B cell (primary cell): ENCODE measurements at regions not wholly inside any gene's neighbourhood (a gene's known extent, or its start where the extent isn't known, plus 50 kb on each side); places are given as distances from the start of the nearest gene placed in this dataset.

Experiments
- ATAC-seq: fragments of 200-7000 bp; cut with Tn5 transposase; one replicate; pipeline ENCODE4 v1.10.0; 2021; ENCODE audit warnings: low read depth, mild to moderate bottlenecking, moderate number of reproducible peaks, moderate library complexity
- CTCF ChIA-PET: fragments of 350-600 bp; sonication (Branson Sonifier 250); formaldehyde crosslinking; loops from one replicate; lab custom pipeline; 2021; ENCODE audit warnings: antibody characterized with exemption, inconsistent platforms; lab: Charles Lee
- POLR2A ChIA-PET: fragments of 350-600 bp; sonication (Branson Sonifier 250); formaldehyde crosslinking; loops from one replicate; lab custom pipeline; 2021; ENCODE audit warnings: antibody characterized with exemption; lab: Charles Lee
- DNase-seq: peaks from one replicate; pipeline ENCODE4 v3.0.0; 2013
- H2AFZ ChIP-seq: 2 replicates; pipeline ENCODE4 v1.6.1; 2012; ENCODE audit warnings: mild to moderate bottlenecking, low read depth, low read length; ENCODE audit not compliant: insufficient read depth, poor library complexity, severe bottlenecking
- H3K27ac ChIP-seq, 2 donors: 1 replicate in 1 of 2; 2 replicates in 1 of 2; pipeline ENCODE4 v1.5.1; 2012 to 2013; ENCODE audit warnings: low read length in 2 of 2, mild to moderate bottlenecking in 2 of 2, moderate library complexity in 1 of 2
- H3K27me3 ChIP-seq, 4 experiments: fragments of 200-600 bp in 1 of 4; sonication (generic) in 1 of 4; replicated peaks in 1 of 4; 1 replicate in 2 of 4; 2 replicates in 2 of 4; pipeline versions ENCODE4 v1.6.1 to v1.7.0; 2013 to 2016; ENCODE audit warnings: low read length in 3 of 4, mild to moderate bottlenecking in 2 of 4, mixed read lengths in 1 of 4, moderate library complexity in 1 of 4; ENCODE audit not compliant: insufficient read depth in 4 of 4, control insufficient read depth in 3 of 4; ENCODE audit errors: control extremely low read depth in 1 of 4
- H3K36me3 ChIP-seq, 2 experiments: replicated peaks in 1 of 2; 1 replicate in 1 of 2; 2 replicates in 1 of 2; pipeline versions ENCODE4 v1.6.1 to v1.7.1; 2013; ENCODE audit warnings: low read length in 1 of 2; ENCODE audit not compliant: insufficient read depth in 2 of 2, control insufficient read depth in 1 of 2; ENCODE audit errors: control extremely low read depth in 1 of 2, extremely low read depth in 1 of 2
- H3K4me1 ChIP-seq, 2 donors: fragments of 200-600 bp in 1 of 2; sonication (generic) in 1 of 2; 1 replicate in 1 of 2; 2 replicates in 1 of 2; pipeline versions ENCODE4 v1.5.1 to v1.6.1; 2013 to 2017; ENCODE audit warnings: low read length in 2 of 2; ENCODE audit not compliant: control insufficient read depth in 2 of 2, insufficient read depth in 2 of 2
- H3K4me2 ChIP-seq: replicated peaks from 2 replicates; pipeline ENCODE3; 2012; ENCODE audit warnings: mild to moderate bottlenecking, low read depth, low read length; ENCODE audit not compliant: poor library complexity, severe bottlenecking
- H3K4me3 ChIP-seq, 5 experiments: fragments of 200-600 bp in 1 of 5; sonication (generic) in 1 of 5; 1 replicate in 3 of 5; 2 replicates in 2 of 5; pipeline versions ENCODE4 v1.5.1 to v1.7.0; 2011 to 2016; ENCODE audit warnings: low read length in 4 of 5, mild to moderate bottlenecking in 4 of 5, low read depth in 2 of 5, control low read depth in 1 of 5, moderate library complexity in 1 of 5; ENCODE audit not compliant: insufficient read depth in 1 of 5; ENCODE audit errors: control extremely low read depth in 1 of 5, extremely low read depth in 1 of 5
- H3K79me2 ChIP-seq: fragments of 200-600 bp; sonication (generic); one replicate; pipeline ENCODE4 v1.6.0; 2016; ENCODE audit warnings: low read length; ENCODE audit not compliant: control insufficient read depth, insufficient read depth
- H3K9ac ChIP-seq: fragments of 200-600 bp; sonication (generic); 2 replicates; pipeline ENCODE4 v1.6.1; 2017; ENCODE audit warnings: mild to moderate bottlenecking, low read length, moderate library complexity
- H3K9me3 ChIP-seq, 3 donors: one replicate each; pipeline versions ENCODE4 v1.6.1 to v1.7.1; 2013; ENCODE audit warnings: low read length in 2 of 3; ENCODE audit not compliant: control insufficient read depth in 2 of 3, insufficient read depth in 1 of 3; ENCODE audit errors: control extremely low read depth in 1 of 3
- H4K20me1 ChIP-seq: 2 replicates; pipeline ENCODE4 v1.6.0; 2012; ENCODE audit warnings: mild to moderate bottlenecking, low read length; ENCODE audit not compliant: insufficient read depth, control insufficient read depth, poor library complexity, severe bottlenecking
- H3K27ac Mint-ChIP-seq: one replicate; pipeline ENCODE4 v1.8.0; 2021; ENCODE audit warnings: mixed read lengths
- H3K27me3 Mint-ChIP-seq: one replicate; pipeline ENCODE4 v1.8.0; 2021; ENCODE audit warnings: mixed read lengths
- H3K4me1 Mint-ChIP-seq: one replicate; pipeline ENCODE4 v1.8.0; 2021; ENCODE audit warnings: mixed read lengths
- H3K4me3 Mint-ChIP-seq: one replicate; pipeline ENCODE4 v1.8.0; 2021; ENCODE audit warnings: mixed read lengths
- H3K9me3 Mint-ChIP-seq: one replicate; pipeline ENCODE4 v1.8.0; 2022; ENCODE audit warnings: mixed read lengths; ENCODE audit not compliant: insufficient read depth
- EZH2 ChIP-seq: IDR thresholded peaks from 2 replicates; pipeline ENCODE4 v1.6.1; 2012; ENCODE audit warnings: borderline replicate concordance, low read depth, mild to moderate bottlenecking, moderate library complexity, low read length; ENCODE audit not compliant: insufficient read depth, poor library complexity, severe bottlenecking
- WGBS: methylation state at CpG from one replicate; pipeline ENCODE4 v1.1.5; 2013; ENCODE audit warnings: missing lambda C conversion rate; ENCODE audit not compliant: insufficient coverage; 5-methylcytosine and 5-hydroxymethylcytosine counted together
- intact Hi-C: fragments of 100-400 bp; cut with micrococcal nuclease; formaldehyde crosslinking; loops from one replicate; pipeline ENCODE4 v1.10.0; 2022
- TF ChIP-seq, protein P1 (sequence below): fragments of 200-600 bp; IDR thresholded peaks from one replicate; pipeline ENCODE4 v1.8.0; 2022; ENCODE audit warnings: antibody characterized with exemption, mild to moderate bottlenecking

DNA sequence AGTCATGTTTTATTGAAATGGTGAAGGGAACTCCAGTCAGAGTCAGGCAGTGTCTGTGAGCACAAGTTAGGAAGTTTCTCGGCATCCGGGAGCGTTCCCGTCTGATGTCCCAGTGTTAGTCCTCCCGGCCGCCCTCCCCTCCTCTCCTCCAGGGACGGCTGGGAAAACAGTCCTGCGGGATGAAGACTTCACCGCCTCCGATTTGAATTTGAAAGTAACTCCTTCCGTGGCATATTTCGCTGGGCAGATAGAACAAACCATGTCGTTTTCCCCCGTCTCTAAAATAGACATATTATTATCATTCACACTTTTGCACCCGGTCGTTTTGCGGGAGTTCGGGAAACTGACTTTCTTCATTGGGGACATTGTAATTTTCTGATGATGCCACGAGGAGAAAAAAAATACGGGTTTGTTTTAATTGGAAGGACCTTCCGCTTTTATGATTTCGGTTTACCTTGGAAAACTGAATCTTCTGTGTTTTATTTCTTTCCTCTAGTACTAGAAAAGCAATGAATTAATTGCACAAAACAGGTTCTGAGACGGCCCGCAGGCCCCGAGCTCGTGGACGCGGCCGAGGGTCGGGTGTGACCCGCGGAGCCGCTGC lies 76.6 kb downstream of the ZIC5 start:
- CTCF ChIA-PET: no interaction called here
- peak; percentile 25 for DNase-seq
- no peaks in the 10 kb centered on the region for H4K20me1 ChIP-seq

More for the DNA sequence above, 76.6 kb downstream of the ZIC5 start:
- Mint-ChIP-seq H3K9me3 (no peaks in the 10 kb centered on the region), H3K4me3 (peak overlapping the region; percentile 81), H3K4me1 (peaks cover 22% of the 10 kb centered on the region), H3K27me3 (peaks cover 59% of the 10 kb centered on the region), H3K27ac (no peak overlapping the region)
- 8% methylated on average over 21 of the region's 33 CpGs for WGBS
- peak overlapping the region; percentile 79 for H3K4me2 ChIP-seq
- H3K4me3 ChIP-seq: peak overlapping the region; percentile 14 to 62 (median 52)
- intact Hi-C loops: loop anchor here (5.0 kb wide), 1 partner anchor 238 kb away; no protein-coding TSS in a partner anchor
- H2AFZ ChIP-seq: peak overlapping the region; percentile 38
- ATAC-seq: no peak
- no peaks in the 10 kb centered on the region for H3K79me2 ChIP-seq
- TF ChIP-seq EZH2: no peak
- TF ChIP-seq, protein P1, sequence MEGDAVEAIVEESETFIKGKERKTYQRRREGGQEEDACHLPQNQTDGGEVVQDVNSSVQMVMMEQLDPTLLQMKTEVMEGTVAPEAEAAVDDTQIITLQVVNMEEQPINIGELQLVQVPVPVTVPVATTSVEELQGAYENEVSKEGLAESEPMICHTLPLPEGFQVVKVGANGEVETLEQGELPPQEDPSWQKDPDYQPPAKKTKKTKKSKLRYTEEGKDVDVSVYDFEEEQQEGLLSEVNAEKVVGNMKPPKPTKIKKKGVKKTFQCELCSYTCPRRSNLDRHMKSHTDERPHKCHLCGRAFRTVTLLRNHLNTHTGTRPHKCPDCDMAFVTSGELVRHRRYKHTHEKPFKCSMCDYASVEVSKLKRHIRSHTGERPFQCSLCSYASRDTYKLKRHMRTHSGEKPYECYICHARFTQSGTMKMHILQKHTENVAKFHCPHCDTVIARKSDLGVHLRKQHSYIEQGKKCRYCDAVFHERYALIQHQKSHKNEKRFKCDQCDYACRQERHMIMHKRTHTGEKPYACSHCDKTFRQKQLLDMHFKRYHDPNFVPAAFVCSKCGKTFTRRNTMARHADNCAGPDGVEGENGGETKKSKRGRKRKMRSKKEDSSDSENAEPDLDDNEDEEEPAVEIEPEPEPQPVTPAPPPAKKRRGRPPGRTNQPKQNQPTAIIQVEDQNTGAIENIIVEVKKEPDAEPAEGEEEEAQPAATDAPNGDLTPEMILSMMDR: no peak
- peaks cover 13 to 17% of the 10 kb centered on the region in 2 donors for H3K4me1 ChIP-seq
- H3K9ac ChIP-seq: peak overlapping the region; percentile 61
- peaks cover 0 to 59% (median 26%) of the 10 kb centered on the region in 4 experiments for H3K27me3 ChIP-seq
- no peaks in the 10 kb centered on the region for H3K36me3 ChIP-seq
- no peak overlapping the region for H3K27ac ChIP-seq
- POLR2A ChIA-PET: no interaction called here
- H3K9me3 ChIP-seq: peaks cover 0 to 2% (median 0%) of the 10 kb centered on the region in 3 donors
